Fibroblast of lung (primary cell): ENCODE measurements at regions not wholly inside any gene's neighbourhood (a gene's known extent, or its start where the extent isn't known, plus 50 kb on each side); places are given as distances from the start of the nearest gene placed in this dataset.

Experiments
- DNase-seq, 2 donors: peaks; one replicate each; pipeline versions ENCODE4 v3.0.0 to v3.0.0-alpha.2; 2010; ENCODE audit warnings: low read depth in 2 of 2
- H2AFZ ChIP-seq: 2 replicates; pipeline ENCODE4 v1.5.1; 2012; ENCODE audit warnings: low read length, control low read depth, inconsistent platforms
- H3K27ac ChIP-seq: 2 replicates; pipeline ENCODE4 v1.5.1; 2011; ENCODE audit warnings: low read length, control low read depth; ENCODE audit not compliant: insufficient read depth
- H3K27me3 ChIP-seq: 2 replicates; pipeline ENCODE4 v1.5.1; 2011; ENCODE audit warnings: mild to moderate bottlenecking, low read length; ENCODE audit not compliant: control insufficient read depth, insufficient read depth
- H3K36me3 ChIP-seq: 2 replicates; pipeline ENCODE4 v1.5.1; 2011; ENCODE audit warnings: low read length; ENCODE audit not compliant: control insufficient read depth, insufficient read depth
- H3K4me1 ChIP-seq: 2 replicates; pipeline ENCODE4 v1.5.1; 2011; ENCODE audit warnings: low read length; ENCODE audit not compliant: control insufficient read depth, insufficient read depth; ENCODE audit errors: extremely low read depth
- H3K4me2 ChIP-seq: 2 replicates; pipeline ENCODE4 v1.5.1; 2011; ENCODE audit warnings: low read length, control low read depth; ENCODE audit not compliant: insufficient read depth; ENCODE audit errors: extremely low read depth
- H3K4me3 ChIP-seq, 4 experiments: fragments of 200-600 bp in 1 of 4; sonication (generic) in 1 of 4; replicated peaks in 1 of 4; 2 replicates each; pipeline ENCODE4 v1.5.1; 2011 to 2016; ENCODE audit warnings: low read length in 4 of 4, low read depth in 3 of 4, mild to moderate bottlenecking in 3 of 4, control low read depth in 2 of 4, inconsistent platforms in 1 of 4, mixed read lengths in 1 of 4; ENCODE audit not compliant: insufficient read depth in 1 of 4; ENCODE audit errors: control extremely low read depth in 1 of 4
- H3K79me2 ChIP-seq: 2 replicates; pipeline ENCODE4 v1.5.1; 2012; ENCODE audit warnings: mild to moderate bottlenecking, low read length, inconsistent platforms; ENCODE audit not compliant: control insufficient read depth, insufficient read depth
- H3K9ac ChIP-seq: 2 replicates; pipeline ENCODE4 v1.5.1; 2011; ENCODE audit warnings: mild to moderate bottlenecking, low read length, control low read depth; ENCODE audit not compliant: insufficient read depth
- H3K9me3 ChIP-seq: 2 replicates; pipeline ENCODE4 v1.5.1; 2012; ENCODE audit warnings: low read depth, low read length; ENCODE audit not compliant: control insufficient read depth, insufficient read depth
- H4K20me1 ChIP-seq: 2 replicates; pipeline ENCODE4 v1.5.1; 2011; ENCODE audit warnings: low read length; ENCODE audit not compliant: control insufficient read depth, insufficient read depth; ENCODE audit errors: extremely low read depth
- EZH2 ChIP-seq: IDR thresholded peaks from 2 replicates; pipeline ENCODE4 v1.5.1; 2012; ENCODE audit warnings: low read length, control low read depth, mild to moderate bottlenecking; ENCODE audit errors: missing control alignments
- TF ChIP-seq, protein P1 (sequence below), 2 donors: IDR thresholded peaks in 1 of 2; conservative IDR thresholded peaks in 1 of 2; 1 replicate in 1 of 2; 2 replicates in 1 of 2; pipeline ENCODE4 v1.5.1; 2011 to 2012; ENCODE audit warnings: low read length in 2 of 2, control low read depth in 1 of 2, inconsistent platforms in 1 of 2, low read depth in 1 of 2, mild to moderate bottlenecking in 1 of 2

DNA sequence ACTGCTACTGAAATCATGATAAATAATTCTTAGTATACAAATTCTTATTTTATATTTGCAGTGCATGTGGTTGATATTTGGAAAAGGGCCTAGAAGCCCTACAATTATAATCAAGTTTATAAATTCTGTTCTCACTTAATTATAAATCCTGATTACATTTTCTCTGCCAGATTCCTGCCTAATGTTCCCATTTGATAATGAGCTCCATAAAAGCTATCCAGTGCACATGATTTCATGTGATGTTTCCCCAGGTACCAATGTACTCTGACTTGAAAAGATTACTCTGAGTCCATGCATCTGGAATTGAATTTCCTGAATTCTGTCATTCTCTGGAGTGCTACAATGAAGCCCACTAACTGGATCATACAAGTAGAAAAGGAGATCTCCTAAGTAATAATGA lies 292.2 kb downstream of the FRK start:
- Histone ChIP-seq H3K9me3 (no peaks in the 10 kb centered on the region), H3K79me2 (no peaks in the 10 kb centered on the region), H3K4me1 (no peaks in the 10 kb centered on the region), H3K27me3 (no peaks in the 10 kb centered on the region), H3K36me3 (no peaks in the 10 kb centered on the region), H3K9ac (no peak overlapping the region), H2AFZ (no peak overlapping the region), H3K4me3 (no peak overlapping the region), H4K20me1 (no peaks in the 10 kb centered on the region), H3K4me2 (no peak overlapping the region), H3K27ac (no peak overlapping the region)
- no peak for TF ChIP-seq EZH2
- TF ChIP-seq, protein P1, sequence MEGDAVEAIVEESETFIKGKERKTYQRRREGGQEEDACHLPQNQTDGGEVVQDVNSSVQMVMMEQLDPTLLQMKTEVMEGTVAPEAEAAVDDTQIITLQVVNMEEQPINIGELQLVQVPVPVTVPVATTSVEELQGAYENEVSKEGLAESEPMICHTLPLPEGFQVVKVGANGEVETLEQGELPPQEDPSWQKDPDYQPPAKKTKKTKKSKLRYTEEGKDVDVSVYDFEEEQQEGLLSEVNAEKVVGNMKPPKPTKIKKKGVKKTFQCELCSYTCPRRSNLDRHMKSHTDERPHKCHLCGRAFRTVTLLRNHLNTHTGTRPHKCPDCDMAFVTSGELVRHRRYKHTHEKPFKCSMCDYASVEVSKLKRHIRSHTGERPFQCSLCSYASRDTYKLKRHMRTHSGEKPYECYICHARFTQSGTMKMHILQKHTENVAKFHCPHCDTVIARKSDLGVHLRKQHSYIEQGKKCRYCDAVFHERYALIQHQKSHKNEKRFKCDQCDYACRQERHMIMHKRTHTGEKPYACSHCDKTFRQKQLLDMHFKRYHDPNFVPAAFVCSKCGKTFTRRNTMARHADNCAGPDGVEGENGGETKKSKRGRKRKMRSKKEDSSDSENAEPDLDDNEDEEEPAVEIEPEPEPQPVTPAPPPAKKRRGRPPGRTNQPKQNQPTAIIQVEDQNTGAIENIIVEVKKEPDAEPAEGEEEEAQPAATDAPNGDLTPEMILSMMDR (conservative IDR thresholded peaks at IDR 0.05 in 1 of 2, IDR thresholded peaks at IDR 0.05 in 1 of 2; ENCODE audit: low read depth in 1 of 2, low read length in 2 of 2): no peak
- DNase-seq: no peak

GRCh38 chr6:115767931-115768330 lies 292.8 kb downstream of the FRK start:
- Histone ChIP-seq H3K36me3 (no peaks in the 10 kb centered on the region), H3K4me1 (no peaks in the 10 kb centered on the region), H3K27me3 (no peaks in the 10 kb centered on the region), H3K4me3 (no peak overlapping the region), H3K4me2 (no peak overlapping the region), H3K9me3 (no peaks in the 10 kb centered on the region), H3K9ac (no peak overlapping the region), H4K20me1 (no peaks in the 10 kb centered on the region), H3K27ac (no peak overlapping the region), H2AFZ (no peak overlapping the region), H3K79me2 (no peaks in the 10 kb centered on the region)
- DNase-seq: peak in 1 of 2 donors; percentile 3
- TF ChIP-seq EZH2: no peak
- TF ChIP-seq, protein P1 (conservative IDR thresholded peaks at IDR 0.05 in 1 of 2, IDR thresholded peaks at IDR 0.05 in 1 of 2; ENCODE audit: low read depth in 1 of 2, low read length in 2 of 2): no peak

GRCh38 chr6:115766745-115767462 lies 293.8 kb downstream of the FRK start:
- no peaks in the 10 kb centered on the region for H3K79me2 ChIP-seq

More at GRCh38 chr6:115766745-115767462, 293.8 kb downstream of the FRK start:
- H3K36me3 ChIP-seq: no peaks in the 10 kb centered on the region
- DNase-seq: no peak
- H3K4me1 ChIP-seq: no peaks in the 10 kb centered on the region
- H3K27ac ChIP-seq: no peak overlapping the region
- H3K27me3 ChIP-seq: no peaks in the 10 kb centered on the region
- no peaks in the 10 kb centered on the region for H3K9me3 ChIP-seq
- H4K20me1 ChIP-seq: no peaks in the 10 kb centered on the region
- no peak overlapping the region for H2AFZ ChIP-seq
- H3K4me3 ChIP-seq: no peak overlapping the region
- H3K4me2 ChIP-seq: no peak overlapping the region
- H3K9ac ChIP-seq: no peak overlapping the region
- TF ChIP-seq EZH2: no peak
- TF ChIP-seq, protein P1 (conservative IDR thresholded peaks at IDR 0.05 in 1 of 2, IDR thresholded peaks at IDR 0.05 in 1 of 2; ENCODE audit: low read depth in 1 of 2, low read length in 2 of 2): no peak
